GM12878 (cell line): ENCODE measurements at regions not wholly inside any gene's neighbourhood (a gene's known extent, or its start where the extent isn't known, plus 50 kb on each side); places are given as distances from the start of the nearest gene placed in this dataset.

Source experiments
- ATAC-seq: fragments of 200-7000 bp; cut with Tn5 transposase; 3 replicates; pipeline ENCODE4 v1.9.1; 2020; ENCODE audit warnings: mild to moderate bottlenecking, moderate library complexity
- BruUV-seq: library from RNA; stranded (reverse); fragments of 400-500 nt; replicated peaks from 2 replicates; lab custom pipeline; 2021; lab: Mats Ljungman, UMichigan
- CTCF ChIA-PET: fragments of 300-600 bp; sonication (Branson Sonifier 250); formaldehyde crosslinking; extraction: SDS; loops from one replicate; lab custom pipeline; 2021; ENCODE audit warnings: inconsistent platforms; lab: Yijun Ruan, JAX
- POLR2A ChIA-PET: fragments of 350-600 bp; formaldehyde crosslinking; extraction: SDS; loops from one replicate; lab custom pipeline; 2021; ENCODE audit warnings: inconsistent platforms; lab: Charles Lee
- RAD21 ChIA-PET: fragments of 300-600 bp; sonication (Branson Sonifier 250); formaldehyde crosslinking; loops from one replicate; lab custom pipeline; 2023; ENCODE audit warnings: antibody characterized with exemption; ENCODE audit not compliant: unreplicated experiment; lab: Charles Lee
- SMC1A ChIA-PET: fragments of 300-600 bp; sonication (Branson Sonifier 250); formaldehyde crosslinking; loops from one replicate; lab custom pipeline; 2023; ENCODE audit not compliant: unreplicated experiment, uncharacterized antibody; lab: Charles Lee
- DNase-seq: peaks from one replicate; pipeline ENCODE4 v3.0.0-alpha.2; 2011; ENCODE audit warnings: low read depth, low spot score
- FAIRE-seq: peaks from 3 replicates; lab custom pipeline; 2011; peaks lifted over from hg19 to GRCh38; lab: Jason Lieb, UNC
- H2AFZ ChIP-seq: 2 replicates; pipeline ENCODE4 v1.6.0; 2011; ENCODE audit warnings: low read depth, low read length, control low read depth; ENCODE audit not compliant: control insufficient read depth
- H3K27ac ChIP-seq: 2 replicates; pipeline ENCODE4 v1.5.1; 2011; ENCODE audit warnings: control low read depth; ENCODE audit not compliant: control insufficient read depth, insufficient read depth
- H3K27me3 ChIP-seq, 2 experiments: replicated peaks in 1 of 2; 2 replicates each; pipeline versions ENCODE4 v1.6.0 to v1.6.1; 2011; ENCODE audit warnings: low read length in 1 of 2; ENCODE audit not compliant: control insufficient read depth in 2 of 2, insufficient read depth in 2 of 2
- H3K36me3 ChIP-seq, 2 experiments: 2 replicates each; pipeline ENCODE4 v1.5.1; 2011; ENCODE audit warnings: low read length in 1 of 2; ENCODE audit not compliant: control insufficient read depth in 2 of 2, insufficient read depth in 2 of 2
- H3K4me1 ChIP-seq: 2 replicates; pipeline ENCODE4 v1.6.1; 2011; ENCODE audit warnings: mild to moderate bottlenecking, low read length, moderate library complexity, mixed read lengths; ENCODE audit not compliant: control insufficient read depth, insufficient read depth
- H3K4me2 ChIP-seq: 2 replicates; pipeline ENCODE4 v1.6.0; 2011; ENCODE audit warnings: control low read depth; ENCODE audit not compliant: control insufficient read depth, insufficient read depth
- H3K4me3 ChIP-seq: fragments of 200-600 bp; sonication (generic); 2 replicates; pipeline ENCODE4 v1.5.1; 2016
- H3K79me2 ChIP-seq: 2 replicates; pipeline ENCODE4 v1.6.0; 2011; ENCODE audit warnings: low read length; ENCODE audit not compliant: control insufficient read depth, insufficient read depth
- H3K9ac ChIP-seq: 2 replicates; pipeline ENCODE4 v1.8.0; 2011; ENCODE audit warnings: low read length, control low read depth, mixed read lengths; ENCODE audit not compliant: control insufficient read depth, insufficient read depth
- H3K9me3 ChIP-seq: replicated peaks from 3 replicates; pipeline ENCODE4 v1.5.1; 2011; ENCODE audit warnings: mild to moderate bottlenecking, low read length; ENCODE audit not compliant: control insufficient read depth, insufficient read depth
- H4K20me1 ChIP-seq: 2 replicates; pipeline ENCODE4 v1.6.0; 2011; ENCODE audit not compliant: control insufficient read depth, insufficient read depth
- BACH1 ChIP-seq: fragments of 450-650 bp; IDR thresholded peaks from 2 replicates; pipeline ENCODE4 v1.6.1; 2017; ENCODE audit warnings: mild to moderate bottlenecking, borderline replicate concordance
- CEBPB ChIP-seq, 2 experiments: fragments of 150-350 bp in 1 of 2; IDR thresholded peaks; 2 replicates each; pipeline ENCODE4 v1.6.1; 2012 to 2014; ENCODE audit warnings: low read depth in 2 of 2, low read length in 2 of 2, borderline replicate concordance in 1 of 2, inconsistent platforms in 1 of 2
- EGR1 ChIP-seq, 2 experiments: IDR thresholded peaks; 1 replicate in 1 of 2; 2 replicates in 1 of 2; pipeline ENCODE4 v1.6.1; 2011 to 2012; ENCODE audit warnings: low read depth in 2 of 2, low read length in 2 of 2, borderline replicate concordance in 1 of 2, mild to moderate bottlenecking in 1 of 2, moderate library complexity in 1 of 2
- EP300 ChIP-seq, 2 experiments: fragments of 150-350 bp in 1 of 2; IDR thresholded peaks; 2 replicates each; pipeline ENCODE4 v1.6.1; 2011 to 2012; ENCODE audit warnings: low read depth in 2 of 2, low read length in 2 of 2, borderline replicate concordance in 1 of 2, improper control_type of control experiment in 1 of 2, inconsistent platforms in 1 of 2; ENCODE audit not compliant: control insufficient read depth in 1 of 2
- HCFC1 ChIP-seq: fragments of 150-350 bp; IDR thresholded peaks from 2 replicates; pipeline ENCODE4 v1.6.1; 2014; ENCODE audit warnings: low read length
- IKZF1 ChIP-seq: fragments of 450-650 bp; conservative IDR thresholded peaks from 2 replicates; pipeline ENCODE4 v1.6.1; 2017; ENCODE audit warnings: antibody characterized with exemption, mild to moderate bottlenecking
- KDM1A ChIP-seq: fragments of 200-600 bp; sonication (generic); IDR thresholded peaks from 2 replicates; pipeline ENCODE4 v1.6.1; 2016; ENCODE audit warnings: borderline replicate concordance
- MXI1 ChIP-seq: fragments of 150-350 bp; IDR thresholded peaks from 2 replicates; pipeline ENCODE4 v1.6.1; 2011; ENCODE audit warnings: low read depth, mild to moderate bottlenecking, inconsistent platforms, low read length, improper control_type of control experiment
- MYC ChIP-seq: IDR thresholded peaks from 2 replicates; pipeline ENCODE4 v1.6.1; 2011; ENCODE audit warnings: mild to moderate bottlenecking, low read length, moderate library complexity, inconsistent platforms; ENCODE audit not compliant: insufficient read depth, insufficient replicate concordance, insufficient read length, severe bottlenecking
- NFXL1 ChIP-seq: fragments of 450-650 bp; IDR thresholded peaks from 2 replicates; pipeline ENCODE4 v1.6.1; 2017; ENCODE audit warnings: antibody characterized with exemption, mild to moderate bottlenecking, borderline replicate concordance
- RAD21 ChIP-seq: IDR thresholded peaks from 2 replicates; pipeline ENCODE4 v1.6.1; 2011; ENCODE audit warnings: mild to moderate bottlenecking, low read depth, low read length, moderate library complexity; ENCODE audit not compliant: insufficient read depth
- RELB ChIP-seq: fragments of 450-650 bp; IDR thresholded peaks from 2 replicates; pipeline ENCODE4 v1.6.1; 2017; ENCODE audit warnings: low read depth, mild to moderate bottlenecking, moderate library complexity
- SIX5 ChIP-seq: IDR thresholded peaks from 2 replicates; pipeline ENCODE4 v1.6.1; 2011; ENCODE audit warnings: mild to moderate bottlenecking, low read depth, low read length, moderate library complexity; ENCODE audit not compliant: severe bottlenecking
- SMARCA5 ChIP-seq: fragments of 450-650 bp; IDR thresholded peaks from 2 replicates; pipeline ENCODE4 v1.6.1; 2017; ENCODE audit warnings: mild to moderate bottlenecking
- SUPT20H ChIP-seq: IDR thresholded peaks from 2 replicates; pipeline ENCODE4 v1.6.1; 2011; ENCODE audit warnings: low read depth, mild to moderate bottlenecking, low read length, moderate library complexity, borderline replicate concordance; ENCODE audit not compliant: control insufficient read depth
- ZNF217 ChIP-seq: fragments of 450-650 bp; IDR thresholded peaks from 2 replicates; pipeline ENCODE4 v1.6.1; 2017; ENCODE audit warnings: antibody characterized with exemption, mild to moderate bottlenecking
- in situ Hi-C: fragments of 300-500 bp; cut with MboI; formaldehyde crosslinking; loops from 9 replicates; pipeline ENCODE4 v1.14.3; 2018; ENCODE audit warnings: mixed read lengths
- intact Hi-C: fragments of 100-400 bp; cut with micrococcal nuclease; formaldehyde crosslinking; loops from one replicate; pipeline ENCODE4 v1.14.2; 2022; ENCODE audit not compliant: unreplicated experiment

DNA sequence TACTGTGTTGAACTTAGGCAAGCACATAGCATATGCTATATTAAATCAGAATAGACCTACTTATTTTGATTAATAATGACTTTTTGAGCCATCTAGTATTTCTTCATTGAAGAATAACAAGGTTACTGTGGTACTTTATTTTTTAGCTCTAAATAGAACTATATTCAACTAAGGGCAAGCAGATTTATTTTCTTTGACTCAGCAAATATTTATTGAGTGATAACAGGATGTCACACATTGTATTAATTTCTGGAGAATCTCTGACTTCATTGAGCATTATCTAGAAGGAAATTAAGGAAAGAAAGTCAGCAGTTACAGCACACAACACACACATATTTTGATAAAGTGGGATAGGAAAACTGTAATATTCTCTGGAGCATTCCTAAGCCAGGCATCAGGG is 407.4 kb downstream of the CD109 start:
- H3K9me3 ChIP-seq: no peaks in the 10 kb centered on the region
- no peaks in the 10 kb centered on the region for H3K36me3 ChIP-seq
- no peak for FAIRE-seq
- ChIA-PET SMC1A (interaction anchor here (1.3 kb wide), 1 partner anchor 12 kb away, joined by 3 read pairs; no protein-coding TSS in a partner anchor), RAD21 (no interaction called here), CTCF (interaction anchor here (1.6 to 3.1 kb wide), 2 partner anchors 10 to 12 kb away, joined by 6 to 18 read pairs; no protein-coding TSS in a partner anchor), POLR2A (no interaction called here)
- no peak overlapping the region for H3K4me2 ChIP-seq
- no peak overlapping the region for H3K9ac ChIP-seq
- no peak for DNase-seq
- TF ChIP-seq SMARCA5: no peak
- no peak for TF ChIP-seq ZNF217
- no peak for TF ChIP-seq BACH1
- no peak for TF ChIP-seq SUPT20H
- no peak overlapping the region for H3K27ac ChIP-seq
- no peaks in the 10 kb centered on the region for H3K79me2 ChIP-seq
- no peaks in the 10 kb centered on the region for H4K20me1 ChIP-seq
- no peak overlapping the region for H2AFZ ChIP-seq
- no peaks in the 10 kb centered on the region for H3K27me3 ChIP-seq
- H3K4me1 ChIP-seq: no peaks in the 10 kb centered on the region
- intact Hi-C loops: no loop called here
- no TSS peak for BruUV-seq
- in situ Hi-C loops: no loop called here
- no peak overlapping the region for H3K4me3 ChIP-seq
- ATAC-seq: no peak

- ChIA-PET SMC1A (interaction anchor here (0.9 to 1.9 kb wide), 2 partner anchors 8 to 9 kb away, joined by 4 to 8 read pairs; no protein-coding TSS in a partner anchor), CTCF (interaction anchor here (1.5 kb wide), 1 partner anchor 9 kb away, joined by 4 read pairs; no protein-coding TSS in a partner anchor), RAD21 (no interaction called here), POLR2A (no interaction called here)
- H3K9ac ChIP-seq: no peak overlapping the region
- no peak for ATAC-seq
- H3K4me1 ChIP-seq: no peaks in the 10 kb centered on the region
- H3K79me2 ChIP-seq: no peaks in the 10 kb centered on the region
- no peak overlapping the region for H3K4me2 ChIP-seq
- no peaks in the 10 kb centered on the region for H3K27me3 ChIP-seq
- no peak for DNase-seq
- no peak overlapping the region for H3K27ac ChIP-seq
- no peak for FAIRE-seq
- no peak overlapping the region for H2AFZ ChIP-seq
- H3K4me3 ChIP-seq: no peak overlapping the region
- H3K36me3 ChIP-seq: no peaks in the 10 kb centered on the region
- no peaks in the 10 kb centered on the region for H3K9me3 ChIP-seq
- intact Hi-C loops (no loop called here), in situ Hi-C loops (no loop called here)
- no TSS peak for BruUV-seq
- no peaks in the 10 kb centered on the region for H4K20me1 ChIP-seq
- TF ChIP-seq MYC: no peak
- TF ChIP-seq SIX5: no peak
- no peak for TF ChIP-seq IKZF1
- TF ChIP-seq EP300 (IDR thresholded peaks at IDR 0.05; ENCODE audit: borderline replicate concordance in 1 of 2, control insufficient read depth in 1 of 2, low read depth in 2 of 2, low read length in 2 of 2): no peak
- no peak for TF ChIP-seq EGR1 (IDR thresholded peaks at IDR 0.05; ENCODE audit: borderline replicate concordance in 1 of 2, low read depth in 2 of 2, low read length in 2 of 2)
- TF ChIP-seq RELB: no peak
- no peak for TF ChIP-seq KDM1A
- no peak for TF ChIP-seq RAD21
- TF ChIP-seq NFXL1: no peak
- TF ChIP-seq MXI1: no peak
- TF ChIP-seq CEBPB (IDR thresholded peaks at IDR 0.05; ENCODE audit: borderline replicate concordance in 1 of 2, low read depth in 2 of 2, low read length in 2 of 2): no peak
- no peak for TF ChIP-seq HCFC1
- TF ChIP-seq BACH1: no peak
These were observed 404.8 kb downstream of the CD109 start for GRCh38 chr6:74100719-74101287.
